ENCODE measurements at regions not wholly inside any gene's neighbourhood (a gene's known extent, or its start where the extent isn't known, plus 50 kb on each side); places are given as distances from the start of the nearest gene placed in this dataset.

DNA sequence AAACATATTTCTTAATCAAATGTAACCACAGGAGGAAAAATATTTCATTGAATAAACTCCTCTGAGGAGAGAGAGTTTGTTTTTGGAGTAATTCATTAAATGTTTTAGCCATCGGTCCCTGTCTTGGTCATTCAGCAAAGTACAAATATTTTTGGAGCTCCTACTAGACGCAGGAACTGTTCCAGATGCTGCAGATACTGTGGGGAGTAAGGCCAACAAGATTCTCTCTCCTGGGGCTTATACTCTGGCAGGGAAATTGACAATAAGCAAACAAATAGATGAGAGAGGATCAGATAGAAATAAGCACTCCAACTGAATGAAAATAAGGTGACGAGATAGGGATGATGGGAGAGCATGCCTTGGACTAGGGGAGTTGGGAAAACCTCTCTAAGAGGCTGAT lies 264.1 kb downstream of the TTC8 start:
- TF ChIP-seq CTCF (IDR thresholded peaks at IDR 0.05; ENCODE audit: extremely low read depth in 1 of 2, insufficient read depth in 1 of 2, low read depth in 1 of 2, low read length in 2 of 2): no peak
- no peak for TF ChIP-seq GATA2 (IDR thresholded peaks at IDR 0.05; ENCODE audit: insufficient read depth, insufficient read length, low read depth, low read length)
- TF ChIP-seq POLR2A (IDR thresholded peaks at IDR 0.05; ENCODE audit: low read depth, low read length): no peak

Data from endothelial cell of umbilical vein (primary cell).